Trophoblast cell (in vitro differentiated cells and primary cell): ENCODE measurements at regions not wholly inside any gene's neighbourhood (a gene's known extent, or its start where the extent isn't known, plus 50 kb on each side); places are given as distances from the start of the nearest gene placed in this dataset.

Experiments used
- DNase-seq, 2 donors: peaks; one replicate each; pipeline ENCODE4 v3.0.0-alpha.2; 2016
- H2AFZ ChIP-seq: 2 replicates; pipeline ENCODE4 v1.6.1; 2013; ENCODE audit warnings: low read length, moderate library complexity, mild to moderate bottlenecking; ENCODE audit not compliant: insufficient read depth, poor library complexity
- H2AK5ac ChIP-seq: 2 replicates; pipeline ENCODE4 v1.6.1; 2013; ENCODE audit warnings: mild to moderate bottlenecking, low read length
- H2BK120ac ChIP-seq: 2 replicates; pipeline ENCODE4 v1.6.1; 2013; ENCODE audit warnings: low read length, mild to moderate bottlenecking, moderate library complexity; ENCODE audit not compliant: insufficient read depth, poor library complexity
- H2BK12ac ChIP-seq: 2 replicates; pipeline ENCODE4 v1.6.1; 2013; ENCODE audit warnings: mild to moderate bottlenecking, low read length, moderate library complexity
- H2BK5ac ChIP-seq: 2 replicates; pipeline ENCODE4 v1.6.1; 2013; ENCODE audit warnings: low read length, low read depth, moderate library complexity, mild to moderate bottlenecking; ENCODE audit not compliant: poor library complexity
- H3K14ac ChIP-seq: 2 replicates; pipeline ENCODE4 v1.6.1; 2013; ENCODE audit warnings: mild to moderate bottlenecking, low read length
- H3K18ac ChIP-seq: 2 replicates; pipeline ENCODE4 v1.6.1; 2013; ENCODE audit warnings: mild to moderate bottlenecking, low read length
- H3K23ac ChIP-seq: 2 replicates; pipeline ENCODE4 v1.6.1; 2013; ENCODE audit warnings: low read length
- H3K27ac ChIP-seq: 2 replicates; pipeline ENCODE4 v1.5.1; 2013; ENCODE audit warnings: low read depth, mild to moderate bottlenecking, inconsistent platforms, low read length, moderate library complexity
- H3K27me3 ChIP-seq: 2 replicates; pipeline ENCODE4 v1.6.1; 2013; ENCODE audit warnings: inconsistent platforms, mild to moderate bottlenecking, low read length, moderate library complexity; ENCODE audit not compliant: insufficient read depth
- H3K36me3 ChIP-seq, 2 experiments: 1 replicate in 1 of 2; 2 replicates in 1 of 2; pipeline ENCODE4 v1.6.1; 2013; ENCODE audit warnings: low read length in 2 of 2, mild to moderate bottlenecking in 2 of 2, moderate library complexity in 1 of 2; ENCODE audit not compliant: insufficient read depth in 2 of 2, control insufficient read depth in 1 of 2
- H3K4ac ChIP-seq: 2 replicates; pipeline ENCODE4 v1.6.1; 2013; ENCODE audit warnings: low read depth, mild to moderate bottlenecking, low read length, moderate library complexity
- H3K4me1 ChIP-seq, 2 experiments: 1 replicate in 1 of 2; 2 replicates in 1 of 2; pipeline ENCODE4 v1.6.1; 2013; ENCODE audit warnings: low read length in 2 of 2, mild to moderate bottlenecking in 2 of 2, moderate library complexity in 1 of 2; ENCODE audit not compliant: insufficient read depth in 2 of 2, control insufficient read depth in 1 of 2
- H3K4me2 ChIP-seq: 2 replicates; pipeline ENCODE4 v1.6.1; 2013; ENCODE audit warnings: inconsistent platforms, mild to moderate bottlenecking, low read length, moderate library complexity
- H3K4me3 ChIP-seq: 2 replicates; pipeline ENCODE4 v1.5.1; 2013; ENCODE audit warnings: mild to moderate bottlenecking, low read depth, low read length, inconsistent platforms
- H3K79me1 ChIP-seq: one replicate; pipeline ENCODE4 v1.6.1; 2013; ENCODE audit warnings: low read length
- H3K79me2 ChIP-seq: 2 replicates; pipeline ENCODE4 v1.6.1; 2013; ENCODE audit warnings: low read length, mild to moderate bottlenecking; ENCODE audit not compliant: control insufficient read depth, insufficient read depth, poor library complexity
- H3K9ac ChIP-seq: 2 replicates; pipeline ENCODE4 v1.6.1; 2013; ENCODE audit warnings: mild to moderate bottlenecking, low read length
- H3K9me3 ChIP-seq: 2 replicates; pipeline ENCODE4 v1.6.1; 2013; ENCODE audit warnings: low read depth, mild to moderate bottlenecking, control low read depth, inconsistent platforms, low read length; ENCODE audit not compliant: insufficient read depth
- H4K12ac ChIP-seq: 2 replicates; pipeline ENCODE4 v1.6.1; 2013; ENCODE audit warnings: low read depth, mild to moderate bottlenecking, low read length, moderate library complexity
- H4K8ac ChIP-seq: 2 replicates; pipeline ENCODE4 v1.6.1; 2013; ENCODE audit warnings: low read depth, mild to moderate bottlenecking, low read length, moderate library complexity
- H4K91ac ChIP-seq: one replicate; pipeline ENCODE4 v1.6.1; 2013; ENCODE audit warnings: low read depth, mild to moderate bottlenecking, low read length, moderate library complexity
- WGBS: extraction: QIAGEN DNeasy Blood & Tissue Kit; methylation state at CpG from one replicate; pipeline ENCODE4 v1.1.7; 2013; ENCODE audit warnings: missing lambda C conversion rate; ENCODE audit not compliant: insufficient read length, insufficient coverage; ENCODE audit errors: extremely low coverage; 5-methylcytosine and 5-hydroxymethylcytosine counted together

GRCh38 chr2:13091861-13092378, 375.2 kb downstream of the TRIB2 start:
- Histone ChIP-seq H3K79me1 (no peaks in the 10 kb centered on the region), H3K27me3 (no peaks in the 10 kb centered on the region), H3K18ac (no peak overlapping the region), H3K4me2 (no peak overlapping the region), H3K4ac (no peak overlapping the region), H3K9ac (no peak overlapping the region), H3K27ac (no peak overlapping the region), H3K4me3 (no peak overlapping the region), H4K12ac (no peak overlapping the region), H4K8ac (no peak overlapping the region), H3K23ac (no peak overlapping the region), H3K9me3 (no peaks in the 10 kb centered on the region), H4K91ac (no peak overlapping the region), H3K79me2 (no peaks in the 10 kb centered on the region), H2BK120ac (no peak overlapping the region), H3K36me3 (no peaks in the 10 kb centered on the region), H2AFZ (no peak overlapping the region), H3K14ac (no peak overlapping the region), H2BK5ac (no peak overlapping the region), H3K4me1 (no peaks in the 10 kb centered on the region), H2AK5ac (no peak overlapping the region), H2BK12ac (no peak overlapping the region)
- no CpG with 5 or more reads among the region's 2 CpGs for WGBS
- no peak for DNase-seq

DNA sequence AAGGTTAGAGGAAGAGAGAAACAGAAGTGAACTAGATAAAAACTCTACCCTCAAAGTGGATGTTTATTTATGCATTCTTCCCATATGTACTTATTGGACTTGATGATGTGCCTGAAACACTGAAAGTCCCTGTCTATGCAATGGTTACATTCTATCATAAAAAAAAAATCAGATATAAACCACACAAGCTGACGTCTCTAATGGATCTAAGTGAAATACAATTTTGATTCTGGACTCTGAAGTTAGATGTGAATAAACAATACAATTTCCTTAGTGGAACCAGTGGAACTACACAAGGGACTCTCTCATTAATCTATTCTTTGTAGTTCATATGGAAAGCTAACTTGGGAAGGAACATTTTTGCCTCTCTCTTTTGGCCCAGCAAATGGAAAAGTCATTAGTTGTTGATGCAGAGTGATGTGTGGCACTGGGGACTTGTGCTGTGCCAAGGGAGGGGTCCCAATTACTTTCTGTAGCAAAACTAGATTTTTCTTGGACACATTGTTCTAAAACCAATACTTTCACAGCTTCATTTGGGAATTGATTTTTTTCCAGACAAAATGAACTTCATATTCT, 376.8 kb downstream of the TRIB2 start:
- no CpG with 5 or more reads among the region's 1 CpG for WGBS
- no peaks in the 10 kb centered on the region for H3K27me3 ChIP-seq
- no peak overlapping the region for H4K12ac ChIP-seq
- DNase-seq = no peak
- H3K79me2 ChIP-seq = no peaks in the 10 kb centered on the region
- no peaks in the 10 kb centered on the region for H3K36me3 ChIP-seq
- H2BK5ac ChIP-seq = no peak overlapping the region
- H3K27ac ChIP-seq = no peak overlapping the region
- no peak overlapping the region for H3K4ac ChIP-seq
- H3K4me2 ChIP-seq = no peak overlapping the region
- no peak overlapping the region for H2AK5ac ChIP-seq
- no peak overlapping the region for H3K23ac ChIP-seq
- H3K79me1 ChIP-seq = no peaks in the 10 kb centered on the region
- H2BK12ac ChIP-seq = no peak overlapping the region
- no peak overlapping the region for H4K8ac ChIP-seq
- H3K4me1 ChIP-seq = no peaks in the 10 kb centered on the region
- no peak overlapping the region for H2BK120ac ChIP-seq
- no peak overlapping the region for H4K91ac ChIP-seq
- no peaks in the 10 kb centered on the region for H3K9me3 ChIP-seq
- no peak overlapping the region for H3K14ac ChIP-seq
- no peak overlapping the region for H2AFZ ChIP-seq
- H3K18ac ChIP-seq = no peak overlapping the region
- no peak overlapping the region for H3K4me3 ChIP-seq
- no peak overlapping the region for H3K9ac ChIP-seq

GRCh38 chr2:13102397-13103063, 385.8 kb downstream of the TRIB2 start:
- Histone ChIP-seq H2BK12ac (no peak overlapping the region), H2BK5ac (no peak overlapping the region), H3K27me3 (no peaks in the 10 kb centered on the region), H3K79me2 (no peaks in the 10 kb centered on the region), H3K4me2 (no peak overlapping the region), H3K4me1 (no peaks in the 10 kb centered on the region), H2BK120ac (no peak overlapping the region), H3K18ac (no peak overlapping the region), H3K27ac (no peak overlapping the region), H3K79me1 (no peaks in the 10 kb centered on the region), H3K4me3 (no peak overlapping the region), H4K91ac (no peak overlapping the region), H3K14ac (no peak overlapping the region), H3K23ac (no peak overlapping the region), H4K12ac (no peak overlapping the region), H3K9me3 (no peaks in the 10 kb centered on the region), H3K9ac (no peak overlapping the region), H2AFZ (no peak overlapping the region), H2AK5ac (no peak overlapping the region), H3K4ac (no peak overlapping the region), H3K36me3 (no peaks in the 10 kb centered on the region), H4K8ac (no peak overlapping the region)
- no CpG with 5 or more reads among the region's 4 CpGs for WGBS
- no peak for DNase-seq

DNA sequence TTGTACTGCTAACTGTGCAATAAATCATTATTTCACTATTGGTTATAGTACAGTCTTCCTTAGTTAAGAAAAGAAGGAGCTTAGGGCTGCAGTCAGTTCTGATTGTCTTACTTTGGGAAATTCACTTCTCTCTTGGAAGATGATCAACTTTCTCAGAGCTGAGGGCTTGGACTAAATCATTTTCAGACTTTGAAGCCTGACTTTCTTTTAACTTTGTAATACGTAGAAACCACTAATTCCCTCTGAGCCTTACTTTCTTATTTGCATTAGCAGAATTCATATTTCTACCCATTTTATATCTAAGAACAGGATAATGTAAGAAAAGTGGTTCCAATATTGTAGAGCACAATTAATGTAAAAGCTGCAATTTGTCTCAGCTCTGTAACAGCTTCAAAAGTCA, 386.4 kb downstream of the TRIB2 start:
- WGBS = no CpG with 5 or more reads among the region's 1 CpG
- no peak overlapping the region for H2BK12ac ChIP-seq
- no peak overlapping the region for H3K4ac ChIP-seq

More for the DNA sequence above, 386.4 kb downstream of the TRIB2 start:
- no peak overlapping the region for H3K23ac ChIP-seq
- H3K4me3 ChIP-seq = no peak overlapping the region
- no peaks in the 10 kb centered on the region for H3K4me1 ChIP-seq
- H2AFZ ChIP-seq = no peak overlapping the region
- no peak overlapping the region for H2BK5ac ChIP-seq
- H2BK120ac ChIP-seq = no peak overlapping the region
- H3K79me2 ChIP-seq = no peaks in the 10 kb centered on the region
- H3K27ac ChIP-seq = no peak overlapping the region
- no peak overlapping the region for H2AK5ac ChIP-seq
- H3K9ac ChIP-seq = no peak overlapping the region
- no peak overlapping the region for H3K18ac ChIP-seq
- H3K9me3 ChIP-seq = no peaks in the 10 kb centered on the region
- H4K12ac ChIP-seq = no peak overlapping the region
- H3K4me2 ChIP-seq = no peak overlapping the region
- no peak overlapping the region for H3K14ac ChIP-seq
- H3K27me3 ChIP-seq = no peaks in the 10 kb centered on the region
- DNase-seq = no peak
- no peak overlapping the region for H4K91ac ChIP-seq
- H3K36me3 ChIP-seq = no peaks in the 10 kb centered on the region
- no peak overlapping the region for H4K8ac ChIP-seq
- H3K79me1 ChIP-seq = no peaks in the 10 kb centered on the region
